NCI-H146 treated with DMSO at 0.1 percent for 48 hours (cell line): ENCODE measurements at regions not wholly inside any gene's neighbourhood (a gene's known extent, or its start where the extent isn't known, plus 50 kb on each side); places are given as distances from the start of the nearest gene placed in this dataset.
"Not testable (repeated sequence)": the region's sequence is repeated elsewhere in the genome, so short reads cannot be mapped to it uniquely, and the experiment has no call there.

Source experiments
- DNase-seq: peaks from one replicate; lab custom pipeline; 2025; ENCODE audit not compliant: unreplicated experiment; lab: John Stamatoyannopoulos, UW

DNA sequence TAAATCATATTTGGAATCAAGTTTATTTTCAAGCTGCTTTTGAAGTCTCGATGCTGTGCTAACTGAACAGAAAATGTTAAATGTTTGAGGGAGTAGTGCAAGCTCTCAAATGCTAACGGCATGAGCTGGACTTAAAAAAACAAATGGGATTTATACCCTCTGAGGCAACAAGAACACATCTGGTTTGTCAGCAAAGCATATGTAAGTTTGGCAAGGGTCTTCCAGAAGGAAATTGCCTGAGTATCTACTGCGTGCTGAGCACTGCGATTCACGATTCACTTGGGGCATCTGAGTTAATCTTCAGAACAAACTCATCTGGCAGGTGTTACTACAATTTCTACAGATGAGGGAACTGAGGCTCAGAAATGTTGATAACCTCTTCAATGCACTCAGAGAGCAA, 98.4 kb upstream of the C9orf72 start:
- DNase-seq: no peak

DNA sequence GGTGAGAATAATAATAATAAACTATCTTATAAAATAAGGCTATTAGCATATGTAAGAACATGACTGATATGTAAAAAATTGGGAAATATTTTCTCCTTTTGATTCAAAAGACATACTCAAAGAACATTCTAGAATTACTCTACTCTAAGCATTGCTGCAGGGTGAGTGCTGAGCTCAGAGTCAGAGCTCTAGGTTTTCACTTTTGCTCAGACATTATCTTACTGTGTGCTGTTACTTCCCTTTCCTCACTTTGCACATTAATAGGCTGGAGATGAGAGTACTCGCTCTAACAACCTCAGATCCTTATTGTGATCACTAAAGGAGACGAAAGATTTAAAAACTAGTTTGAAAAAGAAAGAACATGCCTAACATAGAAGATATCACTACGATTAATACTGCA, 99.4 kb upstream of the C9orf72 start:
- no peak for DNase-seq

- DNase-seq: no peak
These were observed 100.4 kb upstream of the C9orf72 start for GRCh38 chr9:27673641-27674040.

- no peak for DNase-seq
These were observed 102.1 kb upstream of the C9orf72 start for GRCh38 chr9:27675354-27675753.

DNA sequence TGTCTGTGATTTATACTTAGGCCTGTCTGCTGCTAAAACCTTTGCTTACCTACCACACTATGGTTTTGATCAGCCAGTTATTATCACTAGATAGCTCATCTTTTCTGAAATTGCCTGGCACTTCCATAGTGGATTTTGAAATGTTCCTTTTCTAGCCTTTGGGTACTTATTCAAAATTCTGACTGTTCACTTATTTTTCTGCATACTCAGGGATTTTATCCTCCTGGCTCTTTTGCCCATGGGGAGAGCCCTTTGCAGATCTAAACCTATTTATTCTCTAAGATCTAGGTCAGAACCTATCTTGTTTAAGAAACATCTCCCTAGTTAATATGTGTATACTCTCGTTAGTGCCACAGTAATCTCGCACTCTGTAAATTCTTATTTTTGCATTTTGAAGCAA, 103.5 kb upstream of the C9orf72 start:
- DNase-seq: no peak

- no peak for DNase-seq
These were observed 106.1 kb upstream of the C9orf72 start for GRCh38 chr9:27679338-27679737.

DNA sequence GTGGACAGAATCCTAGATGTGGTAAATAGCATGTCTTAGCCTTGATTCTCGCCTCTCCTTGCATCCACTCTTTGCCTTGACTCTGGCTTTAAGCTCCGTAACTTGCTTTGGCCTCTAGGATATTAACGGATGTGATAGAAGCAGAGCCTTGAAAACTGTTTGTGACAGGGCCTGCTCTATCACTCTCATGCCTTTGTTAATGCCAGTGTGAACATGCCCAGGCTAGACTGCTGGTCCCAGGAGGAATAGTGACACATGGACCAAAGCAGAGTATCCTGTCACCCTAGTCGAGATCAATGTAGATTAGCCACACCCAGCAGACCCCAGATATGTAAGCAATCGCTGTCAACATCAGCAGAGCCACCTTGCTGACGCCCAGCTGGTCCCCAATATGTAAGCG, 109.9 kb upstream of the C9orf72 start:
- no peak for DNase-seq

DNA sequence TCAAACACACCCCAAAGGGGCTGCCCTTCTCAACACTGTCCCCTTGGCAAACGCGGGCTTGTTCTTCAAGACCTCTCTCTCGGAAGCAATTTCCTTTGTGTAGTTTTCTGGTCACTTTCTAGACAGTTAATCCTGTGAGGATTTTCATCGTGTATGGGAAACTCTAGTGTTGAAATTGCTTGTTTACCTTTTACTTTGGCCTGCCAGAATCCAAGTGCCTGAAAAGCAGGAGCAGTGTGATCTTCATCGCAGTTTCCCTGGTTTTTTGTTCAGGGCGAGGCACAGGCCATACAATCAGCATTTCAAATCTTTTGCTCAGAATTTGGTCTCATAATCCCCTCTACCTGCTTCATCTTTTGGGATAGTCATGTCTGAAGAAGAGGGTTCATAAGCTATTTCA, 115.7 kb upstream of the C9orf72 start:
- DNase-seq: no peak

DNA sequence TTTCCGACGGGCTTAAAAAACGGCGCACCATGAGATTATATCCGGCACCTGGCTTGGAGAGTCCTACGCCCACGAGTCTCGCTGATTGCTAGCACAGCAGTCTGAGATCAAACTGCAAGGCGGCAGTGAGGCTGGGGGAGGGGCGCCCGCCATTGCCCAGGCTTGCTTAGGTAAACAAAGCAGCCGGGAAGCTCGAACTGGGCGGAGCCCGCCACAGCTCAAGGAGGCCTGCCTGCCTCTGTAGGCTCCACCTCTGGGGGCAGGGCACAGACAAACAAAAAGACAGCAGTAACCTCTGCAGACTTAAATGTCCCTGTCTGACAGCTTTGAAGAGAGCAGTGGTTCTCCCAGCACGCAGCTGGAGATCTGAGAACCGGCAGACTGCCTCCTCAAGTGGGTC, 117.5 kb upstream of the C9orf72 start:
- DNase-seq: not testable (repeated sequence)

DNA sequence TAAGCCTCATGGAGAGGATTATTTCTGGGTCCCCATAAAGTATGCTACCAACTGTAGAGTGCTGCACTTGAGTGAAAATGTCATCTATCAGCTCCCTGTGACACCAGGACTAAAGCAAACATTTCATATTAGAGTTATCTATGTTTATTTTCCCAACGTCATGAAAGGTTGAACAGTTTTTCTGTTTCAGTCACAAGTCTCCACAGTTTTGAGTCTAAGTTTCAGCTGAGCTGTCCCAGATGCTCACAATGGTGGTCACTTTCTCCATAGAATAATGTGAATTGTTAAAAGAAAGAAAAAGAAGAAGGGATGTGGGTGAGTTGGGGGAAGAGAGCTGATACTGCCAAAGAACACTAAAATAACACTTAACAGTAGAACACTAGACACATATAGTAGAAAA, 126.3 kb upstream of the C9orf72 start:
- no peak for DNase-seq

GRCh38 chr9:27701016-27701415, 127.7 kb upstream of the C9orf72 start:
- DNase-seq: no peak

- DNase-seq: no peak
These were observed 128.3 kb upstream of the C9orf72 start for GRCh38 chr9:27701587-27701986.

DNA sequence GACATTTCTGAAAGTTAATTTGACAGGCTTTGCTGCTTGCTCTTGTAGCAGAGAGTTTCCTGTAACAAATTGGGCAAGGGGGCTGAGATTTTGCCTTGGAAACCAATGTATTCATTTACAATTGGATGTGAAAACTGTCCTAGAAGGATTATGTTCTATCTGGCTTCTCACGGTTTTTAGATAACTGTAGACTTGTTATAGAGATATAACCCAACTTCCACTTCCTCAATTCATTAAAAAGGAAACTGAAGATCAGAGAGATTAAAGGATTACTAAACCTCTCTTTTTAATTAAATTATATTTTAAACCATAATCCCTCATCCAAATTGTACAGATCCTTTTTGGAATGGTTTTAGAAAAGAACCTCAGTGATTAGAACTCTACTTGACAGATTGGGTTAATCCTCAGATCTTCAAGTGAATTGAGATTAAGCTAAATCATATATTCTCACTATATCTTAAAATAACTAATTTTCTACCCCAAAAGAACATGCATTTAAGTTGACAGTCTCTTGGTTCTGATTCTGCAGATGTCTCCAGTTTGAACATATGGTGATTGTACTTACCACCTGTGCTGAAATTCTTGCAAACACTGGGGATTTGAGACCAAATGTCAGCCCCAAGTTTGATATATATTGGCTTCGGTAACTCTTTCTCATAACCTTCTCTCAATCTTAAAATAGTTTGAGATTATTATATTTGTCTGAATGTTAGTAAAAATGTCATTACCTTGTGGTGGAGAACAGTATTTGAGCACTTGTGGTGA, 130.1 kb upstream of the C9orf72 start:
- no peak for DNase-seq

- no peak for DNase-seq
These were observed 138.0 kb upstream of the C9orf72 start for GRCh38 chr9:27711241-27711640.

DNA sequence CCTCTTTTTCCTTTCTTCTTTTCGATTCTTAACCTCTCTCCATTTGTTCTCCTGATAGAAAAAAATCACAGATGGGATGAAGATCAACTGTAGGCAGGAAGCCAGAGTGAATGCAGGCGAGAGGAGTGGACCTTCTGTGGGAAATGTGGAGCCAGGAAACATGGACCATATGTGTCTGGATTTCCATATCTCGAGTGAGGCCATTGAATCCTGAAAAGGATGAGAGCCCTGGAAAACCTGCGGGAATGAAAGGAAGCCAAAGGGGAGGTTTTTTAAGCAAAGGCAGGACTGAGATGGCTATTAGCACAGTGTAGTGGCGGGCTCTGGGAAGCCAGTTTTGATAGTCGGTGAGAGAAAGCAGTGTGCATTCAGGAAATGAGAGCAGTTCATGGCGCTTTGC, 139.5 kb upstream of the C9orf72 start:
- no peak for DNase-seq

- no peak for DNase-seq
These were observed 141.1 kb upstream of the C9orf72 start for GRCh38 chr9:27714388-27714787.

DNA sequence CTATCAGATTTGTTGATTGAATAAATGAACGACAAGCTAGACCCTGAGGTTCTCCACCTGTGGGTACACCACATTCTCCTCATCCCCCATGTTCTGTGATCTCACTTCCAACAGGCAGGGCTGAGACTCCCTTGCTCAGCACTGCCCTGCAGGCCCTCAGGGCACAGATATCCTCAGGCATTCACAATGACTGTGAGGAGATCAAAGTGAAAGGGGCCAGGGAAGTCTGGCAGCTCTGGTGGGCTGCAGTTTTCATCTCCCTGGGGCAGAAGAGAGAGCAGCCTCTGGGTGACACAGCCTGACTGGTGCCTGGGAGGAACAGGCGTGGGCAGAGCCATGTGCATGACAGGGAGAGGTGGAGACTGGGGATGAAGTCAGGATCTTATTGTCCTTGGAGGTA, 142.4 kb upstream of the C9orf72 start:
- DNase-seq: no peak

DNA sequence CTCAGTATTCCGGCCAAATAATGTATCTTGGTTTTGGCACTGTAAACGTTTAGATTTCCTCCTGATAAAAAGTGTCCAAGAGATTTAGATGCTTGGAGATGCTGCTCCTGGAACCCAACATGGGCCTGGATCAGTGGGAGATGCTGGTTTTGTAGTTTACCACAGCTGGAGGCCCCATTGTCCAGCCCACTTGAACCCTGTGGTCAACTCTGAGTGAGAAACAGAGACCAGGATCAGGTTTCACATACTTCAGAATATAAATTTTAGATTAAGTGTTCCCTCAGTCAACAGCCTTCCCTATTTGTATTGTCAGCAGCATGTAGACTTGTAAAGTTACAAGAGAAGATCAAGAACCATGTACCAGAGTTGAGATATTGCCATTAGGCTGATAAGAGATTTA, 144.7 kb upstream of the C9orf72 start:
- DNase-seq: no peak

GRCh38 chr9:27719711-27720110, 146.4 kb upstream of the C9orf72 start:
- no peak for DNase-seq

- DNase-seq: no peak
These were observed 149.6 kb upstream of the C9orf72 start for GRCh38 chr9:27722866-27723265.

- peak; percentile 64 for DNase-seq
These were observed 153.2 kb upstream of the C9orf72 start for GRCh38 chr9:27726244-27727081.

- no peak for DNase-seq
These were observed 159.2 kb upstream of the C9orf72 start for GRCh38 chr9:27732494-27732893.
